ENCODE measurements at regions not wholly inside any gene's neighbourhood (a gene's known extent, or its start where the extent isn't known, plus 50 kb on each side); places are given as distances from the start of the nearest gene placed in this dataset.

GRCh38 chr13:42413484-42413815, 141.5 kb downstream of the AKAP11 start:
- no peaks in the 10 kb centered on the region; the same call in 1 of the 2 replicates for H3K23me2 ChIP-seq (ENCODE audit: low read depth, low read length)
- H3K4me1 ChIP-seq (replicated peaks in 1 of 4; ENCODE audit: control insufficient read depth in 3 of 4, insufficient read depth in 4 of 4, low read length in 3 of 4): no peaks in the 10 kb centered on the region
- H3K4me3 ChIP-seq (ENCODE audit: extremely low read depth in 1 of 4, insufficient read depth in 2 of 4, low read depth in 3 of 4, low read length in 4 of 4): no peak overlapping the region
- DNase-seq (ENCODE audit: low read depth in 1 of 2, low spot score in 2 of 2) (no peak), FAIRE-seq (no peak)
- no peak overlapping the region for H3K9ac ChIP-seq (replicated peaks in 1 of 4; ENCODE audit: extremely low read depth in 1 of 4, low read depth in 3 of 4, low read length in 3 of 4)
- no peak overlapping the region for H3K56ac ChIP-seq (replicated peaks; ENCODE audit: insufficient read length, low read depth, low read length)
- no peak overlapping the region for H3K23ac ChIP-seq (ENCODE audit: insufficient read length)
- H3K14ac ChIP-seq (ENCODE audit: insufficient read length): no peak overlapping the region
- no peaks in the 10 kb centered on the region for H4K20me1 ChIP-seq (replicated peaks in 1 of 2; ENCODE audit: control insufficient read depth in 1 of 2, insufficient read depth in 2 of 2, low read length in 2 of 2)
- TF ChIP-seq BCL11A (IDR thresholded peaks at IDR 0.05; ENCODE audit: low read depth in 2 of 2, low read length in 2 of 2): no peak
- TF ChIP-seq TEAD4 (IDR thresholded peaks at IDR 0.05; ENCODE audit: low read depth, low read length): no peak
- TF ChIP-seq JUN (IDR thresholded peaks at IDR 0.05; ENCODE audit: low read depth, low read length): no peak
- no peak for TF ChIP-seq POLR2A (IDR thresholded peaks at IDR 0.05; ENCODE audit: control extremely low read depth in 1 of 2, low read depth in 2 of 2, low read length in 2 of 2)
- no peak for TF ChIP-seq CBX5 (IDR thresholded peaks at IDR 0.05; ENCODE audit: low read depth, low read length)
- TF ChIP-seq ZNF274 (IDR thresholded peaks at IDR 0.05; ENCODE audit: borderline replicate concordance, extremely low read depth, low read length): no peak
- TF ChIP-seq CBX8 (IDR thresholded peaks at IDR 0.05; ENCODE audit: borderline replicate concordance, low read depth, low read length): no peak
- no peak for TF ChIP-seq SIX5 (IDR thresholded peaks at IDR 0.05; ENCODE audit: low read depth, low read length)
- TF ChIP-seq HDAC2 (IDR thresholded peaks at IDR 0.05; ENCODE audit: borderline replicate concordance in 1 of 2, low read depth in 2 of 2, low read length in 2 of 2): no peak
- no peak for TF ChIP-seq RNF2 (IDR thresholded peaks at IDR 0.05; ENCODE audit: borderline replicate concordance, low read depth, low read length, missing control alignments, poor library complexity, severe bottlenecking)
- no peak for TF ChIP-seq POU5F1 (IDR thresholded peaks at IDR 0.05; ENCODE audit: low read depth, low read length)
- no peak for TF ChIP-seq NANOG (IDR thresholded peaks at IDR 0.05; ENCODE audit: insufficient read depth, low read depth, low read length, poor library complexity, severe bottlenecking)
- H4K5ac ChIP-seq (ENCODE audit: insufficient read length, low read depth, low read length): no peak overlapping the region
- no peaks in the 10 kb centered on the region for H3K36me3 ChIP-seq (ENCODE audit: control insufficient read depth in 2 of 4, insufficient read depth in 4 of 4, low read length in 3 of 4)
- H3K27me3 ChIP-seq (replicated peaks in 1 of 4; ENCODE audit: control insufficient read depth in 3 of 4, extremely low read depth in 1 of 4, insufficient read depth in 3 of 4, low read length in 3 of 4): no peaks in the 10 kb centered on the region; a peak in 1 of 7 replicates
- no peak overlapping the region for H2BK120ac ChIP-seq (replicated peaks; ENCODE audit: low read depth, low read length)
- H2BK12ac ChIP-seq (ENCODE audit: low read depth, low read length): no peak overlapping the region
- no peak overlapping the region for H2BK15ac ChIP-seq (ENCODE audit: low read length)
- no peaks in the 10 kb centered on the region for H3K9me3 ChIP-seq (ENCODE audit: insufficient read depth in 2 of 2, low read depth in 1 of 2, low read length in 1 of 2)
- CTCF ChIA-PET (ENCODE audit: partially characterized antibody): interaction anchor here (1.0 kb wide), 1 partner anchor 15 kb away, joined by 4 read pairs; no protein-coding TSS in a partner anchor
- no peak overlapping the region for H2AFZ ChIP-seq (ENCODE audit: low read length)
- H2BK20ac ChIP-seq (ENCODE audit: low read length): no peak overlapping the region
- no peak overlapping the region for H3K4me2 ChIP-seq (ENCODE audit: insufficient read depth in 1 of 2, low read depth in 2 of 2, low read length in 2 of 2)
- H3K27ac ChIP-seq (ENCODE audit: low read depth, low read length): no peak overlapping the region
- no peaks in the 10 kb centered on the region for H3K79me2 ChIP-seq (ENCODE audit: control insufficient read depth in 1 of 2, insufficient read depth in 2 of 2, low read length in 2 of 2)
- H3K4ac ChIP-seq (replicated peaks; ENCODE audit: insufficient read length, low read depth, low read length): no peak overlapping the region
- no peak overlapping the region for H2BK5ac ChIP-seq (ENCODE audit: low read depth, low read length)
- H3K79me1 ChIP-seq (ENCODE audit: low read depth, low read length): no peaks in the 10 kb centered on the region
- no peak overlapping the region for H4K91ac ChIP-seq (replicated peaks; ENCODE audit: insufficient read length, low read length)
- no peak overlapping the region for H2AK5ac ChIP-seq (ENCODE audit: low read depth, low read length)
- POLR2A ChIA-PET (ENCODE audit: partially characterized antibody): no interaction called here
- WGBS, 2 experiments (ENCODE audit: extremely low coverage in 1 of 2, insufficient coverage in 1 of 2, insufficient read length in 1 of 2, insufficient replicate concordance in 2 of 2, low coverage in 1 of 2, low lambda C conversion rate in 2 of 2, missing lambda C conversion rate in 1 of 2): 91% methylated on average over 3 of the region's 3 CpGs; no CpG with 5 or more reads in 1 of the 2 experiments
- no peak overlapping the region for H4K8ac ChIP-seq (ENCODE audit: extremely low read depth, insufficient read depth, low read length)
- H3K18ac ChIP-seq (ENCODE audit: extremely low read depth, low read length): no peak overlapping the region

Measured in H1 (cell line).